ENCODE measurements at regions not wholly inside any gene's neighbourhood (a gene's known extent, or its start where the extent isn't known, plus 50 kb on each side); places are given as distances from the start of the nearest gene placed in this dataset.

DNA sequence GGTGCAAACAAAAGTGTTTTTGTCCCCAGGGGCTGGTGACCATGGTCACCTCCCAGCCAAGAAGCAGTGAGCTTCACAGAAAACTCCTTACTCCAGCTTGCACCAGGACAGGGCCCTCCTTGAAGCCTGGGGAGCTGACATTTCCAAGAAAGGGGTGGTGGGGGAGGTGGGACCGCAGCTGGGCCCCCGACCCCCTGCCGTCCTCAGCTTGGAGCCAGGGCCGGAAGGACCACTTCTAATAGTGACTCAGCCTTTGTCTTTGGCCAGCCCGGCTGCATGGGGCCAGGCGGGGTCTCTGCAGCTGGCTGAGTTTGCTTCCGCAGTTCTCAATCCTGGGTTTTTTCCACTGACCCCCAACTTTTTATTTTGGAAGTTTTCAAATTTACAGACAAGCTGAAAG lies 136.5 kb upstream of the POU3F1 start:
- TF ChIP-seq, protein P1, sequence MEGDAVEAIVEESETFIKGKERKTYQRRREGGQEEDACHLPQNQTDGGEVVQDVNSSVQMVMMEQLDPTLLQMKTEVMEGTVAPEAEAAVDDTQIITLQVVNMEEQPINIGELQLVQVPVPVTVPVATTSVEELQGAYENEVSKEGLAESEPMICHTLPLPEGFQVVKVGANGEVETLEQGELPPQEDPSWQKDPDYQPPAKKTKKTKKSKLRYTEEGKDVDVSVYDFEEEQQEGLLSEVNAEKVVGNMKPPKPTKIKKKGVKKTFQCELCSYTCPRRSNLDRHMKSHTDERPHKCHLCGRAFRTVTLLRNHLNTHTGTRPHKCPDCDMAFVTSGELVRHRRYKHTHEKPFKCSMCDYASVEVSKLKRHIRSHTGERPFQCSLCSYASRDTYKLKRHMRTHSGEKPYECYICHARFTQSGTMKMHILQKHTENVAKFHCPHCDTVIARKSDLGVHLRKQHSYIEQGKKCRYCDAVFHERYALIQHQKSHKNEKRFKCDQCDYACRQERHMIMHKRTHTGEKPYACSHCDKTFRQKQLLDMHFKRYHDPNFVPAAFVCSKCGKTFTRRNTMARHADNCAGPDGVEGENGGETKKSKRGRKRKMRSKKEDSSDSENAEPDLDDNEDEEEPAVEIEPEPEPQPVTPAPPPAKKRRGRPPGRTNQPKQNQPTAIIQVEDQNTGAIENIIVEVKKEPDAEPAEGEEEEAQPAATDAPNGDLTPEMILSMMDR (IDR thresholded peaks at IDR 0.05; ENCODE audit: extremely low read depth in 1 of 2, insufficient read depth in 1 of 2, low read depth in 1 of 2, low read length in 2 of 2), result no peak
- no peak for TF ChIP-seq POLR2AphosphoS5 (IDR thresholded peaks at IDR 0.05; ENCODE audit: insufficient read depth, low read depth, low read length)
- no peak for TF ChIP-seq EZH2 (IDR thresholded peaks at IDR 0.05; ENCODE audit: borderline replicate concordance, low read depth, low read length, severe bottlenecking)
- TF ChIP-seq POLR2A (IDR thresholded peaks at IDR 0.05; ENCODE audit: low read depth, low read length), result no peak
- no peak for TF ChIP-seq FOS (IDR thresholded peaks at IDR 0.05; ENCODE audit: borderline replicate concordance, insufficient read depth, low read length)
- TF ChIP-seq, protein P2, sequence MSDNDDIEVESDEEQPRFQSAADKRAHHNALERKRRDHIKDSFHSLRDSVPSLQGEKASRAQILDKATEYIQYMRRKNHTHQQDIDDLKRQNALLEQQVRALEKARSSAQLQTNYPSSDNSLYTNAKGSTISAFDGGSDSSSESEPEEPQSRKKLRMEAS (IDR thresholded peaks at IDR 0.05; ENCODE audit: insufficient read depth, insufficient read length), result no peak
- no peak for TF ChIP-seq JUN (IDR thresholded peaks at IDR 0.05; ENCODE audit: borderline replicate concordance, insufficient read depth, insufficient read length, low read depth)
- no peak for TF ChIP-seq MYC (IDR thresholded peaks at IDR 0.05; ENCODE audit: low read depth, low read length)
- TF ChIP-seq GATA2 (IDR thresholded peaks at IDR 0.05; ENCODE audit: insufficient read depth, insufficient read length, low read depth, low read length), result no peak
